ENCODE measurements at regions not wholly inside any gene's neighbourhood (a gene's known extent, or its start where the extent isn't known, plus 50 kb on each side); places are given as distances from the start of the nearest gene placed in this dataset.

- TF ChIP-seq YY1 (IDR thresholded peaks at IDR 0.05; ENCODE audit: low read depth) (no peak), TAF1 (IDR thresholded peaks at IDR 0.05; ENCODE audit: low read depth) (no peak), FOXM1 (IDR thresholded peaks at IDR 0.05; ENCODE audit: borderline replicate concordance, low read depth) (no peak), MAX (IDR thresholded peaks at IDR 0.05) (no peak), RAD21 (IDR thresholded peaks at IDR 0.05; ENCODE audit: low read depth) (no peak), EP300 (IDR thresholded peaks at IDR 0.05; ENCODE audit: borderline replicate concordance) (no peak), EGR1 (IDR thresholded peaks at IDR 0.05) (no peak)
These were observed 79.1 kb upstream of the ZFP64 start for GRCh38 chr20:52270696-52271095.
